NCI-H1417 treated with DMSO at 0.1 percent for 48 hours (cell line): ENCODE measurements at regions not wholly inside any gene's neighbourhood (a gene's known extent, or its start where the extent isn't known, plus 50 kb on each side); places are given as distances from the start of the nearest gene placed in this dataset.

ENCODE experiments used
- DNase-seq: peaks from one replicate; lab custom pipeline; 2025; lab: John Stamatoyannopoulos, UW

DNA sequence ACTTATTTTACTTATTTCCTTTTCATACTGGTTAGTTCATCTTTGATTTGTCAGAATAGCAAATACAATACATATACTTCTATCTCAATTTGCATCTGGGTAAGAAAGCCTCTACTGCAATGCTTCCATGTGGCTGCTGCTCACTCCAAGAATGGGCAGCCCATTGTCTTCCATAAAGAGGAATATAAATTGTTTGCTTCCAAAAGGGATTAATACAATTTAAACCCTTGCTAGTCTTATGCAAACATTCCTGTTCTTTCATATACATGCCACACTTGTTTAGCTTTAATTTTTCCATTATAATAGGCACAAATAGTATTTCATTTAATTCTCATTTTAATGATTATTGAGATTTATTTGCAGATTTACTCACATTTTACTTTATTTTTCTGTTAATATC is 555.4 kb upstream of the POM121L12 start:
- no peak for DNase-seq

DNA sequence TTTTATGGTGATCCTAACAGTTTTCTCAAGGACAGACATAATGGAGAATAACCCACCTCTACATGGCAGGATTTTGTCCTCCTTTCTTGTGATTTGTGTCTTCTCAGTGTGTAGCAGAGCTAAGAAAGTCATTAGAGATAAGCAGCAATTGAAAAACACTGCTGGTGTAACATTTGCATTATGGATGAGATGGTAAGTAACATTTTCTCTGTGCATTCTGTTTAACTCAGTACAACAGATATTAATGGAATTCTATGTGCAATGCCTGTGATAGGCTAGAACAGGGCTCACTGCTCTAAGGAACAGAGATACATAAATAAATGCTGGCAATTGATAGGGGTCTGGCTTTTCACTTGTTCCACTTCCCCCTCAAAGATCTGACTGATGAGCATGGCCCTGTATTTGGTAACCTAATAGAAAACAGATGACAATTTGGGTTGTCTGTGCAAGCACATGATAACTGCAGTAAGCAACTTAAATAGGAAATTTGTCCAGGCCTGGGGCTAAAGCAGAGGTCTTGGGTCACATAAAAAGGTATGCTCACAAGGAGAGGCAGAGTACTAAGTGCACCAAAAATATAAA is 560.3 kb upstream of the POM121L12 start:
- DNase-seq: no peak

DNA sequence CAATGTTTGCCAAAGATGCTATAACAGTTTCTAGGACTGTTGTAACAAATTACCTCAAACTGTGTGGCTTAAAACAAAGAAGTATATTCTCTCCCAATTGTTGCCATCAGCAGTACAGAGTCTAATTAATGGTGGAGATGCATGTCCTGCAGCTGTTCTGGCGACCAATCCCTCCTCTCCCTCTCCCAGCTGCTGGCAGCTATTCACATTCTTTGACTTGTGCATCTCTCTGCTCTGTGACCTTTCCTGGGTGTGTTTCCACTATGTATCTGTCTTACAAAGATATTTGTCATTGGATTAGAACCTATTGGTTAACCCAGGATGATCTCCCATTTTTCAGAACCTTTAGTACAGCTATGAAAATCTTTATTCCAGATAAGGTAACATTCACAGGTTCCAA is 561.7 kb upstream of the POM121L12 start:
- no peak for DNase-seq

DNA sequence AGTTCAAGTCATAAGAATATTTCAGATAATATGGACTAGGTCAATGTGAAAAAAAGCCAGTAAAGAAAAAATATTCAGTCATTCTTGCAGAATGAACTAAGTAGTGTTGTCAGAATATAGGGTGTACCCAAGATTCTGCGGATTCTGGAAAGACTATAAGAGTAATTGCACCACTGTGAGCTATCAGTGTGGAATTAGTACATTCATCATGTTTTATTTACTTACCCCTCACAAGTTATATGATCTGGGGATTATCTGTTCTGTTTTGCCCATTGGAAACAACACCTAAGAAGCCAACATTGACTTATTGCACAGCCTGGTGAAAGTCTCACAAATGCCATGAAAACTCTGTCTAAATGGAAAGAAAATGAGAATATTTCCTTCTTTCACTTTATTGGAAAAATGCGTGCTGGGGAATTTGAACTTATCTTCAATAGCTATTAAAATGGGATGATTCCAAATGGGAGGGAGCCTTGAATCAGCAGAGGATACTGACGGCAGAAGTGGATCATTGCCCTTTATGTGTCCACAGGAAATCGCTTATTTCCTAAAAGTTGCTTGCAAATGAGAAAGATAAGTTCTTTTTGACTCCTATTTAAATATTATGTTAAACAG is 563.3 kb upstream of the POM121L12 start:
- no peak for DNase-seq

DNA sequence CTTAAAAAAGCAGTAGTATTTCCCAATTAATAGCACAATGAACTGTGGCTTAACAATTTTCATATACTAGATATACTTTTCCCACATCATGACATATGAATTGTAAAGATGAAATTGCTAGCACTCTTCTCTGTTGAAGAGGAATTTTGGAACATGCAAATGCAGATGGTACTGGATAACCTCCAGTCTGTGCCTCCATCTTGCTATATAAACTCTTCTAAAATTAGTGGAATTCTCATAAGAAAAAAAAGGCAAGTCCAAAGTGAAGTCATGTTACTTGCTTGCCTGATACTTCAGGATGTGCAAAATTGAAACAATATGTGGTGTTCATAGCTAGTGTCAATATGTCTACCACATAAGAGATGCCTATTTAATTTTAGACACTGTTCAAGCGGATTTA is 570.2 kb upstream of the POM121L12 start:
- DNase-seq: no peak

DNA sequence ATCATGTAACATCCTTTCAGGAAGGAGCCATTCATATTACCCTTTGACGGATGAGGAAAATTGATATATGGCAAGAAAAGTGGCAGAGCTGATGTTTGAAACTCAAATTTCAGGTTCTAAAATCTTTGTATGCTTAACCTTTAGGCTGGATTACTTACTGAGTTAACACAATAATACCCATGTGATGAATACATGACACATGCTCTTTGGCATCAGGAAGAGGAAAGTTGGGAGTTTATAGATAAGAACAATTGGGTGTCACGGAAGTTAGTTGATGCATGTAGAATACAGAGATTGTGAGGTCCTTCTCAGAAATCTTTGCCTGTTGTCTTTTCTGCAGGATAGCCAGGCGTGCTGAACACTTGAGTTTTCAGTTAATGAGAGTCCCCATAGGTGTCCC is 572.1 kb upstream of the POM121L12 start:
- DNase-seq: no peak

DNA sequence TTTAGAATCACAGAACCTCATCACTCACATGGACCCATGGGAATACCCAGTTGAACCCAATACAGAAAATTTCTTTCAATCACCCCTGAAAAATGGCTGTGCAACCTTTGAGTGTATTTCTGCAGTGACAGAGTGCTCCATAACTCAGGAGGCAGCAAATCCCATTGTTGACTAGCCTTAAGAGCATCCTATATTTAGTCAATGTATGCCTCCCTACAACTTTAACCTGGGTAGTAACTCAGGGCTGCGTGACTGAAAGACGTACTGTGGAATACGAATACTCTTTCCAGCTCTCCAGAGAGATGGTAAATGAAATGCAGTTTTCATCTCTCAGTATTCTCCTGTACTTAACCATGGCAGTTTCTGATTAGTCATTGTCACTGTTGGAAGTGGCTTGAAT is 573.0 kb upstream of the POM121L12 start:
- no peak for DNase-seq

DNA sequence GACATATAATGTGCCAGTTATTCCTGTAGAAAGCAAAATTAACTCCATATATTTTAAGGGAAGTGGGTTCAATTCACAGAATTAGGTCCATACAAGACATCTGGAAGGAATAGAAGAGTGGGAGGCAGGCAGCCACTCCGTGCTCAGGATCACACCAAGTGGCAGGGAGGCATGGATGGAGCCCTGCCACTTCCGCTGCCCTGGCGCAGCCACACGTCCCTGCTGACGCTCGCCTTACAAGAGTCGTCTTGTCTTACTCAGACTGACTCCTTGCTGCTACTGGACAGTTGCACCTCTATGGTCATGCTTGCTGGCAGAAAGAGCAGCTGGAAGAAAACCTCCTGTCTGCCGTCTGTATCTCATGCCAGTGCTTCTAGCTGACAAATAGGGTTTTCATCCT is 579.9 kb upstream of the POM121L12 start:
- no peak for DNase-seq

DNA sequence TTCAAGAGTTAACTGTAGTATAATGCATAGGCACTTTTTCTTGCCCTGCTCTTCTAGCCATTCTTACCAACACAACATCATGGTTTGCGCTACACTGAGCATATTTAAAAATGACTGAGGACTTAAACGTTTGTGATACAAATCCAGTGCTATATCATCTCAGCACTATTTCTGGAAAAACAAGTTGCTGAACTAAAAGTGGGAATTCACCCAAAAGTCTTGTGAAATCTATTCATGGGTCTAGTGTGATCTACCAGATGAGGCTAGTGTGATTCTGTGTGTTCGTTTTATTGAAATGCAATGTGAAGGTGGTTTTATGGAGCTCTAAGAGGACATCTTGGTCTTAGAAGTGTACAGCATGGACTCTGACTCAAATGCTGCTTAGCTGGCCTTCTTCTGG is 584.6 kb upstream of the POM121L12 start:
- DNase-seq: no peak

DNA sequence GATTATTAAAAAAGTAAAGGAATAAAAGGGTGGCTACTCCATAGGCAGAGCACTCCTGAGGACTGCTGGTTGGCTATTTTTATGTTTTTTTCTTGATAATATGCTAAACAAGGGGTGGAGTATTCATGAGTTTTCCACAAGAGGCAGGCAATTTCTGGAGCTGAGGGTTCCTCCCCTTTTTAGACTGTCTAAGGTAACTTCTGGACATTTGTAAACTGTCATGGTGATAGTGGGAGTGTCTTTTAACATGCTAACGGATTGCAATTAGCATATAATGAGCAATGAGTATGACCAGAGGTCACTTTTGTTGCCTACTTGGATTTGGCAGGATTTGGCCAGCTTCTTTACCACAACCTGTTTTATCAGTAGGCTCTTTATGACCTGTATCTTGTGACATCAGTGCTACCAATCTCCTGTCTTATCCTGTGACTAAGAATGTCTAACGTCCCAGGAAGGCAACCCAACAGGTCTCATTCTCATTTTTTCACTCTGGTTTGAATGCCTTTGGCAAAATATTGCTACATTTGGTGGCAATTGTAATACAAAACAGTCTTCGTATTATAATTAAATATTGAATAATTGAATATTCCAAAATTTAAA is 587.8 kb upstream of the POM121L12 start:
- DNase-seq: no peak

DNA sequence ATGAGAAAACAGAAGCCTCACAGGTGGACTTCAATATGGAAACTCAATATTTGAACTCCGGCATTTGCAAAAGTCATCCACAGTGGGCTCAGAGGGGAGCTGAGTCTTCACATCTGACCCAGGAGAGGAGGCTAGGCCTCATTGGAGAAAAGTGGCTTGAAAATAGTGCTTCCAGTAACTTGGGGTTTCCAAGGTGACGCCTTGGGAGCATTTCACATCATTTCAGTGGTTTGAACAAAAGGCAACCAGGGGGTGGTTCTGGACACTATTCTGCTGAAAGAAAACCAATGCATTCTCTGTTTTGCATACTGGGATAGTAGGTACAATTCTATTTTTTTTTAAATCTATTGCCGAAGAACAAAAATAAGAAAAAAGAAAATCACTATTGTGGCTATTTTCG is 599.2 kb upstream of the POM121L12 start:
- no peak for DNase-seq

DNA sequence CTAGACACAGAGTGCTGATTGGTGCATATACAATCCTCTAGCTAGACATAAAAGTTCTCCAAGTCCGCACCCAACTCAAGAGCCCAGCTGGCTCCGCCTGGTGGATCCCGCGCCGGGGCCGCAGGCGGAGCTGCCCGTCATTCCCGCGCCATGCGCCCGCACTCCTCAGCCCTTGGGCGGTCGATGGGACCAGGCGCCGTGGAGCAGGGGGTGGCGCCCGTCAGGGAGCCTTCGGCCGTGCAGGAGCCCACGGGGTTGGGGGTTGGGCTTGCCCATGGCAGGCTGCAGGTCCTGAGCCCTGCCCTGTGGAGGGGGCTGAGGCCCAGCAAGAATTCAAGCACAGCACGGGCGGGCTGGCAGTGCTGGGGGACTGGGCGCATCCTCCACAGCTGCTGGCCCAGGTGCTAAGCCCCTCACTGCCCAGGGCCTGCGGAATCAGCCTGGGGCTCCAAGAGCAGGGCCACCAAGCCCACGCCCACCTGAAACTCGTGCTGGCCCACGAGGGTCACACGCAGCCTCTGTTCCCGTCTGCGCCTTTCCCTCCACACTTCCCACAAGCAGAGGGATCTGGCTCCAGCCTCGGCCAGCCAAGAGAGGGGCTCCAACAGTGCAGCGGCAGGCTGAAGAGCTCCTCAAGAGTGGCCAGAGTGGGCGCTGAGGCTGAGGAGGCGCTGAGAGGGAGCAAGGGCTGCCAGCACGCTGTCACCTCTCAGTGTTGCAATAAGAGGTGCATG is 604.2 kb upstream of the POM121L12 start:
- no peak for DNase-seq

DNA sequence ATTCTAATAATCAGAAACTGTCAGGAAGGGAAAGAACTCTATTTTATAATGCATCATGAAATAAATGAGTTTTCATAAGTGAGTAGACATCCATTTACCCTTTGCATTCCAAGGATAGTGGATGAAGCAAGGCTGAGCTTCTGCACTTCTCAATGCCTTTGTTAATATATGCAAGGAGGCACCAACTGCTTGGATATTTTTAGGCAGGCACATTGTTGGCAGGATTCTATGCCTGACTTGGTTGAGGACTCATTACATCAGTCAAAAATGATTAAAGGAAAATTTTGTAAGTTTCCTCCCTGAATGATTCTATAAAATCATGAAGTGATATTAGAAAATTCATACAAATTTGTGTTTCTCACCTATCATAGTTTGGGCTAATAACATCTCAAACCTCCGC is 612.2 kb upstream of the POM121L12 start:
- DNase-seq: no peak

DNA sequence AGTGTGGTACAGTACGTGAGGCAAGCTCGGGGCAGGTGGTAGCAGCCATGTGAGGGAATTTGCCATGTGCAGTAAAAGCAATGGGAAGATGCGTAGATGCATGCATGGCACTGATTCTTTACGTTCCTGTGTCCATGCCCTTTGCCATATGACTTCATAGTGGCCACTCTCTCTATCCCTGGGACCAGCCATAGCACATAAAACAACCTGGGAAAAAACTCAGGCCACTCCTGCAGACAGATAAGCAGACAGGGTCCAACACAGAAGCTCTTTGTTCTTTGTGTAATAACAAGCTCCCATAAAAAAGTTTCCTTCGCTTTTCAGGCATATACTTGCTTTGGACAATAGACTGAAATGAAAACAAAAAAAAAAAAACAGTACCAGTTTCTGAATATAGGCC is 622.4 kb upstream of the POM121L12 start:
- DNase-seq: no peak

DNA sequence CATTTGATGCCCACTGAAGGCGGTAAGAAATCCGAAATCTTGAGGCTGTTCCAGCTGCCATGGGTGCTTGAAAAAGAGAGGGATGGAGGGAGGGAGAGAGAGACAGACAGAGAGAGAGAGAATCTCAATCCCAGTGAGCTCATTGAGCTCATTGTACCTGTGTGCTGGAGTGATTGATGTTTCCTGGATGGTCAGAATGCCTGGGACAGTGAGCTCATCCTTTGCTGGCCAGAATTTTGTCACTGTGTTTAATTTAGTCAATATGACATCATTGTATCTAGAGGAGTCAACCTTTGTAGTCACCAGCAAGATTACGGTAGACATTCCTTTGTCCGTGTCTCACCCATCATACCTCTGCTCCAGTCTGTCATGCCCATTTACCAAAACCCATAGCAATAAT is 625.4 kb upstream of the POM121L12 start:
- no peak for DNase-seq

DNA sequence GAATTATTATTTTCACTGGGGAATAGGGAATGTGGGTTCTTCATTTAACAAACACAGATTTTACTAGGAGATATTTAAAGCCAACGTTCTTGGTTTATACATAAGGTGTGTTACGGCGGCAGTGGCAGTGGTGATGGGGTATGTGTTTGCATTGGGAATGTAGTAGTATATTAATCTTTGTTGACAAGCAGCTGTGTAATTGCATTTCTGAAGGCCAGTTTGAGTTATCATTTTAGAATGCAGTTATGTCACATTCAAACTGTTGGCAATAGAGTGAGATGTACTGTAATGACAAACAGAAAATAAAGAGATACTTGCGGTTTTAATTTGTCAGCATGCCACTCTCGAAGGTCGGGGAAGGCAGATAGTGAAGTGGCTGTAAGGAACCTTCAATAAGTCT is 628.6 kb upstream of the POM121L12 start:
- DNase-seq: no peak

DNA sequence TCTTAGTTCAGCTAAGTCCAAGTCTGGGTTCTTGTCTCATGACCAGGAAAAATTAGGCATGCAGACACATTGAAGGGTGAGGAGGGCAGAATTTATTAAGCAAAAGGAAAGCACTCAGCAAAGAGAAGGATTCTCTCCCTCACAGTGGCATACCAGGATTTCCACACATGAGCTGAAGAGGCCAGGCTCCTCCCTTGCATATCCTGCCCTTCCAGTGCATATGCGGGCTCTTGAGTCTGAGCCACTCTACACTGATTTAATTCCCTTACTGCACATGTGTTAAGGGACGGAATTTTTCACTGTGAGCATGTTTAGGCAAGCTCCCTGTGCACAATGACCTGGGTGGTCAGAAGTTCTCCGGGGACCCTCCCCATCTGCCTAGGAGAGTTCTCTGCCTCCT is 652.7 kb upstream of the POM121L12 start:
- no peak for DNase-seq

DNA sequence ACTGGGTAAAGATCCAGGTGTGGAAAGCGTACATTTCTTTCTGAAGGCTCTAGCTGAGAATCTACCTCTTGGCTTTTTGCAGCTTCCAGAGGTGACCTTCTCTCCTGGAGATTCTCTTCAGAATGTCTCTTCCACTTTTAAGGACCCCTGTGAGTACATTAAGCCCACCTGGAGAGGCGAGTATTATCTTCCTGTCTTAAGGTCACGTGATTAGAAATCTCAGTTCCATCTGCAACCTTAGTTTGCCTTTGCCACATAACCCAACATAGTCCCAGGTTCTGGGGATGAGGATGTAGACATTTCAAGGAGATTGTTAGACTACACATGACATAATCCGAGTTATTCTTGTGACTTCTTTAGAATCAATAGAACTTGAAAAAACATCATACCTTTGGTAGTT is 665.5 kb upstream of the POM121L12 start:
- no peak for DNase-seq

DNA sequence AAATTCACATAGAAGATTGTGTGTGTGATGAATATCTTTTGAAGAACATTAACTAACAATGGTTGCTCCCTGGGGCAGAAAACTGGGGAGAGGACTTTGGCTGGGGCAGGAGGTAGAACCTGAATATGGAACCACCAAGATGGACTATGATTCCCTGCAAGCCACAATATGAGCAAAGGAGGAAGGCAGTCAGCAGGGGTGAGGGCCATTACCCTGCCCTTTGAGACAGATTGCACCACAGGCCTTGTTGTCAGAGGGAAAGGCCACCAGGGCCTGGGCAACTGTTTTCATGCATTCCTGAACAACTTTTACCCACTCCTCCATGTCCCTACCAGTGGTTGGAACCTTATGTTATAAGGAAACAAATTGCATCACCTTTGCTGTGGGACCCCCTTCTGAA is 670.1 kb upstream of the POM121L12 start:
- no peak for DNase-seq

DNA sequence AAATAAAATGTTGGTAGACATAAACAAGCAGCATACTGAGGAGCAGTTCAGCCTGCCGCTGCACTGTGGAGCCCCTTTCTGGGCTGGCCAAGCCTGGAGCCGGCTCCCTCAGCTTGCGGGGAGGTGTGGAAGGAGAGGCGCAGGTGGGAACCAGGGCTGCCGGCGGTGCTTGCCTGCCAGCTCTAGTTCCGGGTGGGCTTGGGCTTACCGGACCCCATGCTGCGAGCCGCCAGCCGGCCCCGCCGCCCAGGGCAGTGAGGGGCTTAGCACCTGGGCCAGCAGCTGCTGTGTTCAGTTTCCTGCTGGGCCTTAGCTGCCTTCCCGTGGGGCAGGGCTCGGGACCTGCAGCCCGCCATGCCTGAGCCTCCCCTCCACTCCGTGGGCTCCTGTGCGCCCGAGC is 672.9 kb upstream of the POM121L12 start:
- DNase-seq: no peak

DNA sequence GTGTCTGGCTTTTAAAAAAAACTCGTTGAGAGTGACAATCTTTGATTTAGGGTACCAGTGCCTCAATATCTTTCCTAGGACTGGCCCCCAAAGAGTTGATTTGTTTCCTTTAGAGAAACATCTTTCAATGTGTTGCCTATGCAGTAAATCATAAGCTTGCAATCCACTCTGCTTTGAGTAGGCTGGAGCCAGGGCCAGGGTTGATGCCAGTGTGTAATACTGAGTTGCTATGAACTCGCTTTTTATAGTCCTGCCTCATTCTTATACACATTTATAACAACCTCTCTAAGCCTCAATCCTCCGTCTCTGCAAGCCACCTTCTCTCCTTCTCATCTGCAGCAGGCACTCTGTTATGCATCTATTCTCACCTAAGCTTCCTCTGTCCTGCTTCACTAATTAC is 674.9 kb upstream of the POM121L12 start:
- no peak for DNase-seq

DNA sequence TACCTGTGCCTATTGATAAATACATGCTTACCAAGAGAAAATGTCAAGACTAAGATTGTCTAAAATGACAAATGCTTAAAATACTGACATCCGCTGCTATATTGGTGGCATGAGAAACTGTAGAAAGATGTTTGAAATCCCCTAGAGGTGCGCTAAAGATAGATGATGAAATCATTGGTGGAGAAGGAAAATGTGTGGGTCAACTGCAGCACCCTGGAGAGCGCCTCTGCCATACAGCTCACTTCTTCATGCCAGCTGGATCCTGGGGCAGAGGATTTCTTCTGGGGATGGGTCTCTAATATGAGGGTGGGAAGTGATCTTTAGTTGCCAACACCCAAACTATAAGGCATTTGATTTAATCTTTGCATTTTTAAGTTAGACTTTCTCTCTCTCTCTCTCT is 680.4 kb upstream of the POM121L12 start:
- no peak for DNase-seq
